ENCODE measurements at regions not wholly inside any gene's neighbourhood (a gene's known extent, or its start where the extent isn't known, plus 50 kb on each side); places are given as distances from the start of the nearest gene placed in this dataset.
"Not testable (repeated sequence)": the region's sequence is repeated elsewhere in the genome, so short reads cannot be mapped to it uniquely, and the experiment has no call there.

- Histone ChIP-seq H3K9me3 (ENCODE audit: control insufficient read depth, insufficient read depth, low read length) (no peaks in the 10 kb centered on the region), H3K36me3 (ENCODE audit: control insufficient read depth, insufficient read depth, low read length) (no peaks in the 10 kb centered on the region), H3K27ac (ENCODE audit: low read depth, low read length) (no peak overlapping the region), H3K4me3 (ENCODE audit: low read depth, low read length) (no peak overlapping the region), H3K27me3 (ENCODE audit: control insufficient read depth, insufficient read depth, low read length) (no peaks in the 10 kb centered on the region), H3K9ac (ENCODE audit: low read depth, low read length) (no peak overlapping the region), H3K4me1 (ENCODE audit: control insufficient read depth, insufficient read depth, low read length) (no peaks in the 10 kb centered on the region)
These were observed 51.3 kb upstream of the MOCS2 start for GRCh38 chr5:53160895-53161294.

- Histone ChIP-seq H3K27ac (ENCODE audit: low read depth, low read length) (no peak overlapping the region), H3K4me3 (ENCODE audit: low read depth, low read length) (no peak overlapping the region), H3K9me3 (ENCODE audit: control insufficient read depth, insufficient read depth, low read length) (no peaks in the 10 kb centered on the region), H3K9ac (ENCODE audit: low read depth, low read length) (no peak overlapping the region), H3K36me3 (ENCODE audit: control insufficient read depth, insufficient read depth, low read length) (no peaks in the 10 kb centered on the region), H3K4me1 (ENCODE audit: control insufficient read depth, insufficient read depth, low read length) (no peaks in the 10 kb centered on the region), H3K27me3 (ENCODE audit: control insufficient read depth, insufficient read depth, low read length) (no peaks in the 10 kb centered on the region)
These were observed 52.3 kb upstream of the MOCS2 start for GRCh38 chr5:53161876-53162275.

- no peaks in the 10 kb centered on the region for H3K4me1 ChIP-seq (ENCODE audit: control insufficient read depth, insufficient read depth, low read length)
- no peak overlapping the region for H3K27ac ChIP-seq (ENCODE audit: low read depth, low read length)
- H3K9me3 ChIP-seq (ENCODE audit: control insufficient read depth, insufficient read depth, low read length), result no peaks in the 10 kb centered on the region
- H3K4me3 ChIP-seq (ENCODE audit: low read depth, low read length), result no peak overlapping the region
- H3K27me3 ChIP-seq (ENCODE audit: control insufficient read depth, insufficient read depth, low read length), result no peaks in the 10 kb centered on the region
- H3K9ac ChIP-seq (ENCODE audit: low read depth, low read length), result no peak overlapping the region
- H3K36me3 ChIP-seq (ENCODE audit: control insufficient read depth, insufficient read depth, low read length), result no peaks in the 10 kb centered on the region
These were observed 55.1 kb upstream of the MOCS2 start for GRCh38 chr5:53164478-53165165.

- Histone ChIP-seq H3K27ac (ENCODE audit: low read depth, low read length) (no peak overlapping the region), H3K27me3 (ENCODE audit: control insufficient read depth, insufficient read depth, low read length) (no peaks in the 10 kb centered on the region), H3K4me1 (ENCODE audit: control insufficient read depth, insufficient read depth, low read length) (no peaks in the 10 kb centered on the region), H3K4me3 (ENCODE audit: low read depth, low read length) (no peak overlapping the region), H3K36me3 (ENCODE audit: control insufficient read depth, insufficient read depth, low read length) (no peaks in the 10 kb centered on the region), H3K9ac (ENCODE audit: low read depth, low read length) (no peak overlapping the region), H3K9me3 (ENCODE audit: control insufficient read depth, insufficient read depth, low read length) (no peaks in the 10 kb centered on the region)
These were observed 56.0 kb upstream of the MOCS2 start for GRCh38 chr5:53165431-53166182.

- no peaks in the 10 kb centered on the region for H3K9me3 ChIP-seq (ENCODE audit: control insufficient read depth, insufficient read depth, low read length)
- H3K27me3 ChIP-seq (ENCODE audit: control insufficient read depth, insufficient read depth, low read length), result no peaks in the 10 kb centered on the region
- no peak overlapping the region for H3K27ac ChIP-seq (ENCODE audit: low read depth, low read length)
- no peak overlapping the region for H3K4me3 ChIP-seq (ENCODE audit: low read depth, low read length)
- no peaks in the 10 kb centered on the region for H3K36me3 ChIP-seq (ENCODE audit: control insufficient read depth, insufficient read depth, low read length)
- H3K9ac ChIP-seq (ENCODE audit: low read depth, low read length), result no peak overlapping the region
- H3K4me1 ChIP-seq (ENCODE audit: control insufficient read depth, insufficient read depth, low read length), result no peaks in the 10 kb centered on the region
These were observed 56.6 kb upstream of the MOCS2 start for GRCh38 chr5:53166183-53166495.

GRCh38 chr5:53167836-53168235, 58.3 kb upstream of the MOCS2 start:
- no peaks in the 10 kb centered on the region for H3K9me3 ChIP-seq (ENCODE audit: control insufficient read depth, insufficient read depth, low read length)
- no peak overlapping the region for H3K9ac ChIP-seq (ENCODE audit: low read depth, low read length)
- H3K27me3 ChIP-seq (ENCODE audit: control insufficient read depth, insufficient read depth, low read length), result no peaks in the 10 kb centered on the region
- no peak overlapping the region for H3K27ac ChIP-seq (ENCODE audit: low read depth, low read length)
- H3K4me3 ChIP-seq (ENCODE audit: low read depth, low read length), result no peak overlapping the region
- H3K36me3 ChIP-seq (ENCODE audit: control insufficient read depth, insufficient read depth, low read length), result no peaks in the 10 kb centered on the region
- no peaks in the 10 kb centered on the region for H3K4me1 ChIP-seq (ENCODE audit: control insufficient read depth, insufficient read depth, low read length)

GRCh38 chr5:53169933-53170332, 60.4 kb upstream of the MOCS2 start:
- Histone ChIP-seq H3K36me3 (ENCODE audit: control insufficient read depth, insufficient read depth, low read length) (no peaks in the 10 kb centered on the region), H3K9ac (ENCODE audit: low read depth, low read length) (no peak overlapping the region), H3K9me3 (ENCODE audit: control insufficient read depth, insufficient read depth, low read length) (no peaks in the 10 kb centered on the region), H3K4me1 (ENCODE audit: control insufficient read depth, insufficient read depth, low read length) (no peaks in the 10 kb centered on the region), H3K4me3 (ENCODE audit: low read depth, low read length) (no peak overlapping the region), H3K27me3 (ENCODE audit: control insufficient read depth, insufficient read depth, low read length) (no peaks in the 10 kb centered on the region), H3K27ac (ENCODE audit: low read depth, low read length) (no peak overlapping the region)

- H3K27me3 ChIP-seq (ENCODE audit: control insufficient read depth, insufficient read depth, low read length), result no peaks in the 10 kb centered on the region
- H3K9ac ChIP-seq (ENCODE audit: low read depth, low read length), result no peak overlapping the region
- no peaks in the 10 kb centered on the region for H3K36me3 ChIP-seq (ENCODE audit: control insufficient read depth, insufficient read depth, low read length)
- H3K4me1 ChIP-seq (ENCODE audit: control insufficient read depth, insufficient read depth, low read length), result no peaks in the 10 kb centered on the region
- H3K4me3 ChIP-seq (ENCODE audit: low read depth, low read length), result no peak overlapping the region
- H3K9me3 ChIP-seq (ENCODE audit: control insufficient read depth, insufficient read depth, low read length), result no peaks in the 10 kb centered on the region
- no peak overlapping the region for H3K27ac ChIP-seq (ENCODE audit: low read depth, low read length)
These were observed 61.3 kb upstream of the MOCS2 start for GRCh38 chr5:53170746-53171349.

- H3K36me3 ChIP-seq (ENCODE audit: control insufficient read depth, insufficient read depth, low read length); H3K4me1 ChIP-seq (ENCODE audit: control insufficient read depth, insufficient read depth, low read length); H3K9me3 ChIP-seq (ENCODE audit: control insufficient read depth, insufficient read depth, low read length); H3K4me3 ChIP-seq (ENCODE audit: low read depth, low read length); H3K9ac ChIP-seq (ENCODE audit: low read depth, low read length); H3K27ac ChIP-seq (ENCODE audit: low read depth, low read length); H3K27me3 ChIP-seq (ENCODE audit: control insufficient read depth, insufficient read depth, low read length): not testable (repeated sequence)
These were observed 62.5 kb upstream of the MOCS2 start for GRCh38 chr5:53172073-53172472.

GRCh38 chr5:53172630-53173029, 63.1 kb upstream of the MOCS2 start:
- Histone ChIP-seq H3K4me1 (ENCODE audit: control insufficient read depth, insufficient read depth, low read length) (no peaks in the 10 kb centered on the region), H3K27me3 (ENCODE audit: control insufficient read depth, insufficient read depth, low read length) (no peaks in the 10 kb centered on the region)

GRCh38 chr5:53173083-53173482, 63.5 kb upstream of the MOCS2 start:
- no peaks in the 10 kb centered on the region for H3K36me3 ChIP-seq (ENCODE audit: control insufficient read depth, insufficient read depth, low read length)
- no peaks in the 10 kb centered on the region for H3K9me3 ChIP-seq (ENCODE audit: control insufficient read depth, insufficient read depth, low read length)
- H3K27ac ChIP-seq (ENCODE audit: low read depth, low read length), result no peak overlapping the region
- H3K9ac ChIP-seq (ENCODE audit: low read depth, low read length), result no peak overlapping the region
- H3K4me3 ChIP-seq (ENCODE audit: low read depth, low read length), result no peak overlapping the region
- no peaks in the 10 kb centered on the region for H3K27me3 ChIP-seq (ENCODE audit: control insufficient read depth, insufficient read depth, low read length)
- H3K4me1 ChIP-seq (ENCODE audit: control insufficient read depth, insufficient read depth, low read length), result no peaks in the 10 kb centered on the region

More at GRCh38 chr5:53172630-53173029, 63.1 kb upstream of the MOCS2 start:
- Histone ChIP-seq H3K9me3 (ENCODE audit: control insufficient read depth, insufficient read depth, low read length) (no peaks in the 10 kb centered on the region), H3K4me3 (ENCODE audit: low read depth, low read length) (no peak overlapping the region), H3K27ac (ENCODE audit: low read depth, low read length) (no peak overlapping the region), H3K36me3 (ENCODE audit: control insufficient read depth, insufficient read depth, low read length) (no peaks in the 10 kb centered on the region), H3K9ac (ENCODE audit: low read depth, low read length) (no peak overlapping the region)
